ENCODE measurements at regions not wholly inside any gene's neighbourhood (a gene's known extent, or its start where the extent isn't known, plus 50 kb on each side); places are given as distances from the start of the nearest gene placed in this dataset.
"Not testable (repeated sequence)": the region's sequence is repeated elsewhere in the genome, so short reads cannot be mapped to it uniquely, and the experiment has no call there.

DNA sequence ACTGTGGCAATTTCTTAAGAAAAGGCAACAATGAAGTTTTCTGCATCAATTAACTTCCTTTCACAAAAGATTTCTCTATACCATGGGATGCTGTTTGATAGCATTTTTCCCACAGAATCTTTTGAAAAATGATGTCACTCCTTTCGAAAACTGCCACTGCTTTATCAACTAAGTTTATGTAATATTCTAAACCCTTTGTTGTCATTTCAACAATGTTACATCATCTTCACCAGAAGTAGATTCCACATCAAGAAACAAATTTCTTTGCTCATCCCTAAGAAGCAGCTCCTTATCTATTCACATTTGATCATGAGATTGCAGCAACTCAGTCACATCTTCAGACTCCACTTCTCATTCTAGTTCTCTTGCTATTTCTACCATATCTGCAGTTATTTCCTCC is 116.1 kb upstream of the KCND3 start:
- DNase-seq: no peak

DNA sequence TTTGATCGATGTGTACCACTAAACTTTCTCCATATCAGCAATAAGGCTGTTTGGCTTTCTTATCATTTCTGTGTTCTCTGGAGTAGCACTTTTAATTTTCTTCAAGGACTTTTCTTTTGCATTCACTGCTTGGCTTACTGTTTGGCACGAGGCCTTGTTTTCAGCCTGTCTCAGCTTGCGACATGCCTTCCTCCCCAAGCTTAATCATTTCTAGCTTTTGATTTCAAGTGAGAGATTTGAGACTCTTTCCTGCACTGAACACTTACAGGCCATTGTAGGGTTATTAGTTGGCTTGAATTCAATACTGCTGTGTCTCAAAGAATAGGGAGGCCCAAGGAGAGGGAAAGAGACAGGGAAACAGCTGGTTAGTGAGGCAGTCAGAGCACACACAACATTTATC is 120.6 kb upstream of the KCND3 start:
- DNase-seq: no peak

DNA sequence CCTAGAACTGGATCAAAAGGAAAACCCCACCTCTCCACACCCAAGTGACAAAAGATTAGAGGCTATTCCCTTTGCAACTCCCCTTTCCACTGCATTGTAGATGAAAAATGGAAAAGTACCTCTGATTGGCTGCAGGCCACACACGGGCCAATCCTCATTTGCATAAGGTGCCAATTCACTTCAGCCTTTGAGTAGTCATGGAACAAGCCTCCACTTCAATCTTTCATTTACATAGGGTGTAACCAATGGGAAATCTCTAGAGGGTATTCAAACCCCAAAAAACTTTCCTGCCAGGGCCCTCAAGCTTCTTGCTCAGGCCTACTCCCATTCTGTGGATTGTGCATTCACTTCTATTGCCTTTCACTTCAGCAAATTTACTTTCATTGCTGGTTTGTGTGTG is 122.3 kb upstream of the KCND3 start:
- DNase-seq: no peak

DNA sequence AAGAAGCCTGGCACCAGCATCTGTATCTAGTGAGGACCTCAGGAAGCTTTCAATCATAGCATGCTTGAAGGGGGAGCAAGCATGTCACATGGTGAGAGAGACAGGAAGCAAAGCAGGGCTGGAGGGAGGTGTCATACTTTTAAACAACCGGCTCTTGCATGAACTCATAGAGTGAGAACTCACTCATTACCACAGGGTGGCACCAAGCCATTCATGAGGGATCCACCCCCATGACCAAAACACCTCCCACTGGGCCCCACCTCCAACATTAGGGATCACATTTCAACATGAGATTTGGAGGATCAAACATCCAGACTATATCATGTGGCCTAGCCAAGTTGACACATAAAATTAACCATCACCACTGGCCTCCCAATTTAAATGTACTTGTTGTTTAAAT is 125.1 kb upstream of the KCND3 start:
- DNase-seq: no peak

DNA sequence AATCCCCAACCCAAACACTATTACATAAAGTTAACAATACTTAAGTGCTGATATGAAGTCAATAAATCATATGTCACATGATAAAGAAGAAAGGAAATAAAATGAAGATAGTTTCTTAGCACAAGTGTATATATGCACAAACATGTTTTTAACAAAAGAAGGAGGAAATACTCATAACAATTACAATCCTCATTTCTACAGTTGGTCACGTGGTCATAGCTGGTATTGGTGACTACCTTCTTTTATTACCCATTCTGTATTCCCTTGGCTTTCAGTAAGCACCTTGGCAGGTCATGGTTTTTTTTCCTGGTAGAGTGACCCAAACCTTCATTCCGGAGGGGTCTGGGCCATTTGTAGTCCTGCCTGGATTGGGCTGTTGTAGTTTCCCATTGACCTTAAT is 137.1 kb upstream of the KCND3 start:
- no peak for DNase-seq

DNA sequence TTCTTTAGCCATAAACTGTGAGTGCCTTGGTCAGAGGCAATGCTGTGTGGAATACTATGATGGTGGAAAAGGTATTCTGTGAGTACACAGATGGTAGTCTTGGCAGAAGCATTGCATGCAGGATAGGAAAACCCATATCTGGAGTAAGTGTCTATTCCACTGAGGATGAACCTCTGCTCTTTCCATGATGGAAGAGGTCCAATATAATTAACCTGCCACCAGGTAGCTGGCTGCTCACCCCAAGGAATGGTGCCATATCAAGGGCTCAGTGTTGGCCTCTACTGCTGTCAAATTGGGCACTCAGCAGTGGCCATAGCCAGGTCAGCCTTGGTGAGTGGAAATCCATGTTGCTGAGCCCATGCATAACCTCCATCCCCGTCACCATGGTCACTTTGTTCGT is 138.1 kb upstream of the KCND3 start:
- not testable (repeated sequence) for DNase-seq

DNA sequence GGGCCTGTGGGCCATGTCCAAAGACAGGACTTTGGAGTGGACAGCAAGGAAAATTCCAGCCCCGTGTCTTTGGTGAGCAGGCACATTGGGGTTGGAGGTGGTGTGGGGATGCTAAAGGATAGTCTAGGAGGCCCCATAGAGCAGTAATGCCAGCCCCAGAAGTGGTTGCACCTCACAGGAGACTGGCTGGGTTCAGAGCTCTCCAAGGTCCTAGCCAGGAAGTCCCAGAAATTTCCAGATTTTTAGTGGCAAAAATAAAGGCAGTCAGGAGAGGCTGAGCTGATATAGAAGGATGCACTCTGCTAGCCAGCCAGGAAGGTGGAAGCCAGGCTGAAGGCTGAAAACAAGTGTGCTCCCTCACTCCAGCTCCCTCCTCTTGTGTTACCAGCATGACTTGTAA is 144.0 kb upstream of the KCND3 start:
- no peak for DNase-seq

DNA sequence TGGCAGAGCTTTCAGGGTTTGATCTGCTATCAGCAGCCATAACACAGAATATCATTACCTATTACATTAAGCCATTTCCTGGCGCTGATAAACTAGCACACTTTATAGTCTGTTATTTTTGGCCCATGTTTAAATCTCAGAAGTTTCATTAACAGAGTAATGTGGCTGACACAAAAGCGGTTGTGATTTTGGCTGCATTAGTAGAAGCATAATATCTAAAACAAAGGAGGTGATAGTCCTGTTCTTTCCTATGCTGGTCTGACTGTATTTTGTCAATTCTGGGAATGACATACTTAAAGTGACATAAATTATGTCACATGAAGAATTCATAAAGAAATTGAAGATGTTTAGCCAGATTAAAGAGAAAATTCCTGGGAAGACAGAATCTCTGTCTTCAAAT is 151.3 kb upstream of the KCND3 start:
- DNase-seq: no peak

DNA sequence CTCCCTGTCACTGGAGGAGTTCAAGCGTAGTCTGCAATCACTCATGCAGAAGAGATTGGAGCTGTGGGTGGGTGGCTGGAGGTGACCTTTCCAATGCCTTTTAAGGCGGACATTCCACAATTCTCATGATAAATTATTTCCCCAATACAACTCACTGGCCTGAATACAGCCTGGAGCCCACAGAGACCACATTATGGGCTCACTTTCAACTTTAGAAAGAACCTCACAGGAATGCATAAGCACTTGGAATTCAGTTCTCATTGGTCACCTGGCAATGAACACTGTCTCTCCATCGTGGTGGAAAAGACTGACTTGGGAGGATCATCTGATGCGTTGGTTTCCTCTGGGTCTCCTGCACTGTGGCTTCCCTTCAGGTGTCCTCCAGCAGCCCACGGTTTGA is 151.8 kb upstream of the KCND3 start:
- DNase-seq: no peak

DNA sequence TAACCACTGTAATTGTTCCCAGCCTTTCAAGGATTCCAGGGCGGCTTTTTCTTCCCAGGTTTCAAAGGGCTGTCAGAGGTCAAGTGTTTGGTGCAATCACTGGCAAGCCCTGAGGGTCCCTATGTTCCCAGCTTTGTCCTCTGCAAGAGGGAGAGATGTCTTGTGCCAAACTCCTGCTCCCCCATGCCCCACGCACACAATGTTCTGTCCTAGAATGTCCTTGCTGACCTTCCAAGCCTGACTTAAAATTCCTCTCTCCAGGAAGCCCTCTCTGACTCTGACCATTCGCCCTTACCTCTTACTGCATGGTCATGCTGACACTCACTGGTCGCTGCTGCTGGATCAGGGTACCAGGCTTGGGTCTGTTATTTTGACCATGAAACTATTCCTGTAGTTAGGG is 152.5 kb upstream of the KCND3 start:
- no peak for DNase-seq

DNA sequence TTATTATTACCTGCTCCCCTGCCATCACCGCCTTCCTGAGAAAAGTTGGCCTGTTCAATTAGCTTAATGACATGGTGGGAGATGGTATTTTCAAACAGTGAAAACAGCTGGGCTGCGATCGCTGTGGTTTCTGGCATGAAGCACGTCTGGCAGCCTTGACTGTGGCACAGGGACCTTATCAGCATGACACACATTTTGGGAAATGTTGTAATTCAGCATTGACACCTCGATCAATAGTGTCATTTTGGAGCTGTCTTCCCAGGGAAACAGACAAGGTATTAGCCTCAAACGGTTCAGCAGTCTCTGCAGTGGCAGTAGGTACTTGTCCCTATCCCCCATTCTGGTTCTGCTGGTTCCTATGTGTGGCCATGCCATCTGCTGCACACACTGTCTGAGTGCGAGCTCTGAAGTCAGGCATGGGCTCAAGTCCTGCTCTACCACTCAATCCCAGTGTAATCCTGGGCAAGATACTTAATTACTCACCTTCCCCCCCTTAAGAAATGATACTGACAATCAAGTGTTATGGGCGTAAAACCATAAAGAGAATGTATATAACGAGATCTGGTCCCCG is 154.5 kb upstream of the KCND3 start:
- no peak for DNase-seq

DNA sequence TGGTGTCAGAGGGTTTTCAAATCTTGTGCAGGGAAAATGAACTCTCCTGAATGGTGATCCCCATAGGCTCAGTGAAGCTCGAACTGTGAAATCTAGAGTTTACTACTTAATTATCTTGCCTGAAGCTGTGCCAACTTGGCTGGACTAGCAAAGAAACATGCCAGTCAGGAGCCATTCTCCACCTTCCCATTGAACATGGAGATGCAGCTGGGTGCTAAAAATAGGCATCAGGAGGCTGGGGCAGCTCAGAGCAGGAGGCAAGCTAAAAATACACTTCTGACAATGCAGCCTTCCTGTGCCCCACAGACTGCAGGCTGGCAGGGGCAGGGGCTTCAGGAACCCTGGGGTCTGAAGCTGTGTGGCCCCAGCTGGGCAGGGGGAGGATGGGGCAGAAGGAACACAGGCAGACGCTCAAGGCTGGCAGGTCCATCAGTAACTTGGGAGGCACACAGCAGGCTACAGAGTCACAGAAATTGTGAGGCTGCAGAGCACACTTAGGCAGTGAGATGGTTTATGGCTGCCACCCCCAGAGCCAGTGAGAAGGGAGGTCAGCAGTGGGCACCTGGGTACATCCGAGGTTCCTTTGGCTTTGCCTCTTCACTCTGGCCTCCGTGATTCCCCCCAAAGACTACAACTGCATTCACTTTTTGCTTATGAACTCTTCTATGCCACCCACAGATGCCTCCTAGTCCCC is 155.4 kb upstream of the KCND3 start:
- DNase-seq: no peak

DNA sequence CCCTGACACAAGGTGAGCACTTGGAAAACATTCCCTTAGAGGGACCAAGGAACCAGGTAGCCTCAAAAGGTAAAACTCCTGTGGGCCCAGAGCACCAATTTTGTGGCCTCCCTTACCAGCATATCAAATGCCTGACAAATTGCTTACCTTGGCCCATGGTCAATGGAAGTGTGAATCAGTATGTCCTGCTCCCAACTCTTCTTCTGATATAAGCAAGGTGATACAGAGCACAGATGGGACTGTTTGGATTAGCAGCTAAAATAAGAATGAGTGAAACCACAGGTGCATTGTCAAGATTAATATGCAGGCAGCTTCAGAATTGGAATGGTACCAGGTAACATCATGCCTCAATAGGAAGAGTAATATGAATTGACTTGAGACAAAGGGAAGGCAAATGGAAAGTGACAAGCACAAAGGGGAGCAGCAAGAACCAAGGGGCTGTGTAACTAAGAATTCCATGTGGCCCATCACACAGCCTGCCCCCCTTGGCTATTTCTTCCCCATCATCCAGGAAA is 156.8 kb upstream of the KCND3 start:
- no peak for DNase-seq

DNA sequence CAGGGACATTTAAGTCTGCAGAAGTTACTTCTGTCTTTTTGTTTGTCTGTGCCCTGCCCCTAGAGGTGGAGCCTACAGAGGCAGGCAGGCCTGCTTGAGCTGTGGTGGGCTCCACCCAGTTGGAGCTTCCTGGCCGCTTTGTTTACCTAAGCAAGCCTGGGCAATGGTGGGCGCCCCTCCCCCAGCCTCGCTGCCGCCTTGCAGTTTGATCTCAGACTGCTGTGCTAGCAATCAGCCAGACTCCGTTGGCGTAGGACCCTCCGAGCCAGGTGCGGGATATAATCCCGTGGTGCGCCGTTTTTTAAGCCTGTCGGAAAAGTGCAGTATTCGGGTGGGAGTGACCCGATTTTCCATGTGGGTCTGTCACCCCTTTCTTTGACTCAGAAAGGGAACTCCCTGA is 170.7 kb upstream of the KCND3 start:
- DNase-seq: not testable (repeated sequence)

DNA sequence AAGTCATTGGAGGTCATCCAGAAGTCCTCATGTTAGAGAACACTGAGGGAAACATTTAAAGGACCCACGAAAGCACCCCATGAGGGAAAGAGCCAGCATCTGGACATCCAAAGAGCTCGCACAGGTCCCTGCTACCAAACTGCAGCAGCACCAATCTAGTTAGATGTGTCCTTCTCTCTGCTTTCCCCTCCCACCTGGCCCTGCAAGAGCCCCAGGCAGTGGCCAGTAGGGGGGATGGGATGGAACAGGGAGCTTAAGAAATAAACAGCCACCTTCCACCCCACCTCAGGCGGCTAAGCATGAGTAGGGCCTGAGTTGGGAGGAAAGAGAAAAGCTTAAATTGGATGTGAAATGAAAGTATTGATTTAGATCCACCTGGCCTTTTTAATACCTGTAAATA is 175.9 kb upstream of the KCND3 start:
- DNase-seq: no peak

DNA sequence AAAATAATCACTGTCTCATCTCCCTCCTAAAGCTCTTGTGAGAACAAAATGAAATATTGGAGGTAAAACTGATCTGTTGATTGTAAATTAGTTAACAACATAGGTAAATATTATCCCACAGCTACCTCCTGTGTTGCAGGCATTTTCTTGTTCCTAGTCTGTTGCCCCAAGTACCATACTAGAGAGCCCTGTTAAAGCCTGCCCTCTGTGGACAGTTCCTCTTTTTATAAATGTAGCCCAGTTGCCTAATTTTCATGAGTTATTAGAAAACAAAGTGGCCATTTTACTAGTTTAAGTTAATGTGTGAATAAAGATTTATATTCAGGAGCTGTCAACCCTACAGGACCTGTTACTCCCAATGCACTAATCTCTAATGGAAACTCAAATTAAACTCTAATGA is 180.0 kb upstream of the KCND3 start:
- no peak for DNase-seq

DNA sequence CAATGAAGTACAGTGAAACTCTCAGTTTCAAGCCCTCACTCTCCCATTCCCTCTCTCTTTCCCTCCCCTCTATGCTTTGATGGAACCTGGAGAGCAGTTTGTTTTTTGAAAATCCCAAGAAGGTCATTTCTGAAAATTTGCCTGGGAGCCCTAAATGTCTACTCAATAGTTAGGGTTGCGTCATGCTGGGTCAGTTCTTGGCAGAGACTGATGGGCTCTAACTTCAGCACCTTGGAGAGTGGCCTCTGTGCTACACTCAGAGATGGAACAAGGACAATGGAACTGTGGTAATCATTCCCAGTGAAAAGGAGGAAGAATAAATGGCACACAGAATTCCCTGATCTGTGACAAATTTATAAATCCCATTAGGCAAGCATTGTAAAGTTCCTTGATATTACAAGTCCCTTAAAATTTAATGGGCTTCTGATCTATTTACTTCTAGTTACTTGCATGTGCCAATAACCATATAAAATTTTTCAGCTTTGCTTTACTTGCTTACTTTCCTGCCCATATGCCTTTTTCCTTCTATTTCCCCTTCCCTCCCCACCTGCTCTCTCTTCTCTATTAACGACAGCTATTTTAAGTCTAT is 182.9 kb upstream of the KCND3 start:
- peak; percentile 45 for DNase-seq

DNA sequence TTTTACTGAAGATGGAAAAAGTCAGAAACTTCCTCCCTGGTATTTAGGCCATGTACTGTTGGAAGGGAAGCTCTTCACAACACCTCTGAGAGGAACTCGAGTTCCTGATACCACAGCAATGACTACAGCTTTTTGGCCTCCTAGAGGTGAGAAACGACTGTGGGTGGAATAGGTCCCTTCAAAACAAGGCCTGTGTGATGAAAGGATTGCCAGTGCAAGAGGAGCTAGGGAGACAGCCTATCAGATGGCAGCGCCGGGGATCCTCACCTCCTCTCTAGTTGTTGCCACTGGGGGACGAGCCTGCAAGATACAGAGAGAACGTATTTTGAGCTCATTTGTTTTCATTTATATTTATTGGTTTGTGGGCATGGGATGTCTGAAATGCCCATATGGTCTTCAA is 187.8 kb upstream of the KCND3 start:
- no peak for DNase-seq

DNA sequence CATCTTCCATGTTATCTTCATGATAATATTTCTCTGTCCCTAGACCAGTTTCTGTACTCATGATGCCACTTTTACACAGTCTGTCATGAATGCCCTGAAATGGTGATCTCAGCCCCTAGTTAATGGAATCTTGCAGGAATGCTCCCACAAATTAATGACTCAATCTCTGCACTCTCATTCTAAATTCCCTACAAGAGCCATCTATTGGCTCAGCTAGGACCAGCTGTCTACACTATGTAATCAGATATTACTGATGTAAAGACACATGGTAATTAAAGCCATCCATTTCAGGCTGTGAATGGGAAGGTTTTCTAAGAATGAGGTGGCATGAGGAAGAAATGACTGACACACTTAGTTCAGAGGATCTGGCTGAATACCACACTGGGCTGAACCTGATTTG is 199.1 kb upstream of the KCND3 start:
- no peak for DNase-seq

DNA sequence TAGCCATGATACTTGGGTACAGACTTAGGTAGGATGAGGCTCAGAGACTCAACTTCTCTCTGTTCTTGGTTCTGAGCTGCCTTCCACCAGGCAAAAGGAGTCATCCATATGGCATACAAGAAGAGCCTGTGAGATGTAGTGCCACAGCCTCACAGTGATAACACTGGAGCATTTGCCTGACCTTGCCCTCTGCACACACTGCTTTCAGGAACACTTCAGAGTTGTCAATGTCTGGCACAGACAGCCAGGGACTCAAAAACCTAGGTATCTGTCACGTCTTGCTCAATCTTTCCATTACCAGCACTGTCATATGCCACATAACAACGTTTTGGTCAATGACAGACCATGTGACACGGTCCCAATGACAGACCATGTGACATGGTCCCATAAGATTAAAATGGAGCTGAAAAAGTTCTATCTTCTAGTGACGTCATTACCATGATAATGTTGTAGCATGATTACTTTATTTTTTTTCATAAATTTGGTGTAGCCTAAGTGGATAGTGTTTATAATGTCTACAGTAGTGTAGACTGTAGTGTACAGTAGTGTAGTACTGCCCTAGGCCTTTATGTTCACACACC is 199.9 kb upstream of the CTTNBP2NL start:
- DNase-seq: no peak

DNA sequence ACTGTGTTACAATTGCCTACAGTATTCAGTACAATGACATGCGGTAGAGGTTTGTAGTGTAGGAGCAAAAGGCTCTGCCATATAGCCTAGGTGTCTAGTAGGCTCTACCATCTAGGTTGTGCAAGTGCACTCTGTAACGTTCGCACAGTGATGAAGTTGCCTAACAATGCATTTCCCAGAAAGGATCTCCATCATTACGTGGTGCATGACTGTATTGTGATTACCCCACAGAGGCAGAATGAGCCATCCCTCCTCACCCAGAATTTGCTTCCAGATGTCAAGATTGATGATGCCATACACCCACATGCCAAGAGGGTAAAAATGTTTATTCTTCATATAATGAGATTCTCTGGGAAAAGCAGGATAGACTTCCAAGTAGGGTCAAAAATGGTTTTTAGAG is 199.3 kb upstream of the CTTNBP2NL start:
- no peak for DNase-seq

DNA sequence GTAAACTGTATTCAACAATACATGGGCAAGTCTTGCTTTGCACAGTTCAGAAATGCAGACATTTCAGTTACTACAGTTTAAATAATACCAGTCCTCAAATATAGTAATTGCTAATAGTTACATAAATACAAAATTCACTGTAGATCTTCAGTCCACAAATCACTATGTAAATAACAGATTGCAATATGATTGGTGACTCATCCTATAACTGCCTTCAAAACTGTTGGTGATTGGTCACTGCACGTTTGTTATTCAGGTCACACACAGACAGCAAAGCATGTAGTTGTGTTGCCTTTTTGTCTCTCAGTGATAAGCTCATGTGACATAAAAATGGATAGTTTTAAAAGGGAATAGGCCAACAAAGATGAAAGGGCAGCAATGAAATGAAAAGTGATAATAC is 186.5 kb upstream of the CTTNBP2NL start:
- DNase-seq: no peak

DNA sequence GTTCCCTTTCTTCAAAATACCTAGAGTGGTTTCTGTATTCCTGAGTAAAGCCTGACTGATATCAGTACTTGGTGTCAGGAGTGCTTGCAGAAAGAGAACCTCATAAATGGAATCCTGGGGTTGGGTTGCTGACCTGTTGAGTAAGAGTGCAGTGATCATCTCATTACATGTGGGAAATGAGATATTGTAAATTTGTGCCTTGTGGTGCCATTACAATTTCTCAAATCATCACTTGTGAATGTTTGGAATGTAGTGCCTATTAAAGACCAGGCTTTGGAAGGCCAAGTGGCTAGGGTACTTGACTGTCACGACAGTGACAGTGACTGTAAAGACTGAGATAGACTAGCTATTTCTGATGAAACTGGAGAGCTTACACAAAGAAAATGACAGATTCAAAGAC is 176.7 kb upstream of the CTTNBP2NL start:
- DNase-seq: no peak

DNA sequence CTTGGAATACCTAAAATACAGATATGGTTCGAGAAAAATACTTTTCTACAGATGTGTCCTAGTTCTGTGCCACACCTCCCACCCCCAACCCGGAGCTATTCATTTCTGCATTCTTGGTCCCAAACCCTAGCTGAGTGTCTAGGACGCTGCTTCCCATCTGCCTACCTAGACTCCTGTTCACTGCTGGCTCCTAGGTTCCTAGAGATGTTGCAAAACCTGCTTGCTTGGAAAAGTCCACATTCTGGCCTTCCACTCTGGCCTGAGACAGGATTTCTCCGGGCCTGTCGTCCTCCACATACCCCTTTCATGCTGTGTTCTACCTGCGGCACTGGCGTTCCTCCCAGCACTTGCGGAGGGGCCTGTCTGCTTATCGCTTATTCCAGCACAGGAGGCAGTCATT is 165.8 kb upstream of the CTTNBP2NL start:
- DNase-seq: no peak
